ENCODE measurements at regions not wholly inside any gene's neighbourhood (a gene's known extent, or its start where the extent isn't known, plus 50 kb on each side); places are given as distances from the start of the nearest gene placed in this dataset.

GRCh38 chr13:66139701-66140100 lies 1090.4 kb downstream of the PCDH9 start:
- no peaks in the 10 kb centered on the region for H3K36me3 ChIP-seq
- no peak for ATAC-seq (ENCODE audit: insufficient number of reproducible peaks, low FRiP score, low read depth)
- H3K27me3 ChIP-seq (replicated peaks; ENCODE audit: insufficient read depth): no peaks in the 10 kb centered on the region

GRCh38 chr13:66139250-66139649 lies 1090.9 kb downstream of the PCDH9 start:
- no peaks in the 10 kb centered on the region for H3K27me3 ChIP-seq (replicated peaks; ENCODE audit: insufficient read depth)
- H3K4me3 ChIP-seq: no peak overlapping the region
- no peaks in the 10 kb centered on the region for H3K4me1 ChIP-seq (ENCODE audit: control insufficient read depth in 1 of 2, low read depth in 2 of 2)
- no peak for ATAC-seq (ENCODE audit: insufficient number of reproducible peaks, low FRiP score, low read depth)
- no peak overlapping the region for H3K27ac ChIP-seq
- no peak for DNase-seq (ENCODE audit: low spot score)
- H3K9me3 ChIP-seq: no peaks in the 10 kb centered on the region
- TF ChIP-seq CTCF (IDR thresholded peaks at IDR 0.05): no peak
- no peaks in the 10 kb centered on the region for H3K36me3 ChIP-seq

More at GRCh38 chr13:66139701-66140100, 1090.4 kb downstream of the PCDH9 start:
- no peak overlapping the region for H3K27ac ChIP-seq
- H3K9me3 ChIP-seq: no peaks in the 10 kb centered on the region
- H3K4me1 ChIP-seq (ENCODE audit: control insufficient read depth in 1 of 2, low read depth in 2 of 2): no peaks in the 10 kb centered on the region
- no peak for DNase-seq (ENCODE audit: low spot score)
- no peak for TF ChIP-seq CTCF (IDR thresholded peaks at IDR 0.05)
- no peak overlapping the region for H3K4me3 ChIP-seq

- ATAC-seq (ENCODE audit: insufficient number of reproducible peaks, low FRiP score, low read depth) (no peak), DNase-seq (ENCODE audit: low spot score) (no peak)
- Histone ChIP-seq H3K9me3 (no peaks in the 10 kb centered on the region), H3K4me1 (ENCODE audit: control insufficient read depth in 1 of 2, low read depth in 2 of 2) (no peaks in the 10 kb centered on the region), H3K36me3 (no peaks in the 10 kb centered on the region), H3K27me3 (replicated peaks; ENCODE audit: insufficient read depth) (no peaks in the 10 kb centered on the region), H3K27ac (no peak overlapping the region), H3K4me3 (no peak overlapping the region)
- no peak for TF ChIP-seq CTCF (IDR thresholded peaks at IDR 0.05)
Observed at GRCh38 chr13:66138172-66138811, 1091.8 kb downstream of the PCDH9 start.

GRCh38 chr13:66137384-66137783 lies 1092.8 kb downstream of the PCDH9 start:
- no peak for ATAC-seq (ENCODE audit: insufficient number of reproducible peaks, low FRiP score, low read depth)
- Histone ChIP-seq H3K4me3 (no peak overlapping the region), H3K36me3 (no peaks in the 10 kb centered on the region), H3K27me3 (replicated peaks; ENCODE audit: insufficient read depth) (no peaks in the 10 kb centered on the region), H3K27ac (no peak overlapping the region), H3K4me1 (ENCODE audit: control insufficient read depth in 1 of 2, low read depth in 2 of 2) (no peaks in the 10 kb centered on the region), H3K9me3 (no peaks in the 10 kb centered on the region)
- DNase-seq (ENCODE audit: low spot score): no peak
- no peak for TF ChIP-seq CTCF (IDR thresholded peaks at IDR 0.05)

- H3K4me3 ChIP-seq: no peak overlapping the region
- H3K4me1 ChIP-seq (ENCODE audit: control insufficient read depth in 1 of 2, low read depth in 2 of 2): no peaks in the 10 kb centered on the region
- no peak for ATAC-seq (ENCODE audit: insufficient number of reproducible peaks, low FRiP score, low read depth)
Observed at GRCh38 chr13:66128692-66129269, 1101.4 kb downstream of the PCDH9 start.

More at GRCh38 chr13:66128692-66129269, 1101.4 kb downstream of the PCDH9 start:
- no peak for TF ChIP-seq CTCF (IDR thresholded peaks at IDR 0.05)
- Histone ChIP-seq H3K27ac (no peak overlapping the region), H3K36me3 (no peaks in the 10 kb centered on the region), H3K27me3 (replicated peaks; ENCODE audit: insufficient read depth) (no peaks in the 10 kb centered on the region), H3K9me3 (no peaks in the 10 kb centered on the region)
- no peak for DNase-seq (ENCODE audit: low spot score)
